OCI-LY3 (cell line): ENCODE measurements at regions not wholly inside any gene's neighbourhood (a gene's known extent, or its start where the extent isn't known, plus 50 kb on each side); places are given as distances from the start of the nearest gene placed in this dataset.
"Not testable (repeated sequence)": the region's sequence is repeated elsewhere in the genome, so short reads cannot be mapped to it uniquely, and the experiment has no call there.

Experiments
- H2AFZ ChIP-seq: fragments of 200-600, 300-600 bp; shearing (Covaris generic); 2 replicates; pipeline ENCODE4 v1.6.0; 2014; ENCODE audit warnings: antibody characterized with exemption, low read depth, low read length
- H3K27ac ChIP-seq: fragments of 200-600, 300-600 bp; sonication (generic); 2 replicates; pipeline ENCODE4 v1.5.1; 2014; ENCODE audit warnings: mild to moderate bottlenecking, low read length, moderate library complexity, mixed read lengths
- H3K27me3 ChIP-seq: fragments of 200-600, 300-600 bp; sonication (generic); 2 replicates; pipeline ENCODE4 v1.6.1; 2014; ENCODE audit warnings: low read depth, low read length, mixed read lengths
- H3K36me3 ChIP-seq: fragments of 200-600, 300-600 bp; sonication (generic); replicated peaks from 2 replicates; pipeline ENCODE3; 2014; ENCODE audit warnings: low read depth, low read length, mixed read lengths
- H3K4me1 ChIP-seq: fragments of 300-600, 200-600 bp; sonication (generic); 2 replicates; pipeline ENCODE4 v1.6.1; 2014; ENCODE audit warnings: low read length, mixed read lengths
- H3K4me2 ChIP-seq: fragments of 200-600, 300-600 bp; sonication (generic); 2 replicates; pipeline ENCODE4 v1.6.1; 2014; ENCODE audit warnings: low read length, mixed read lengths
- H3K4me3 ChIP-seq: fragments of 300-600, 200-600 bp; sonication (generic); 2 replicates; pipeline ENCODE4 v1.5.1; 2014; ENCODE audit warnings: antibody characterized with exemption, mild to moderate bottlenecking, low read length, moderate library complexity
- H3K79me2 ChIP-seq: fragments of 300-600, 200-600 bp; shearing (Covaris generic); 2 replicates; pipeline ENCODE4 v1.6.1; 2014; ENCODE audit warnings: mild to moderate bottlenecking, low read length, mixed read lengths
- H3K9ac ChIP-seq: fragments of 300-600, 200-600 bp; shearing (Covaris generic); 2 replicates; pipeline ENCODE4 v1.6.0; 2014; ENCODE audit warnings: mild to moderate bottlenecking, low read length, moderate library complexity
- H3K9me3 ChIP-seq: fragments of 200-600, 300-600 bp; shearing (Covaris generic); 2 replicates; pipeline ENCODE4 v1.6.1; 2014; ENCODE audit warnings: low read length, mixed read lengths; ENCODE audit not compliant: insufficient read depth
- H4K20me1 ChIP-seq: fragments of 200-600, 300-600 bp; sonication (generic); 2 replicates; pipeline ENCODE4 v1.6.1; 2016; ENCODE audit warnings: low read length, mixed read lengths; ENCODE audit not compliant: insufficient read depth
- EZH2phosphoT487 ChIP-seq: fragments of 200-600 bp; shearing (Covaris generic); IDR thresholded peaks from 2 replicates; pipeline ENCODE4 v1.6.1; 2018; ENCODE audit warnings: antibody characterized with exemption, mixed run types, low read depth
- TF ChIP-seq, protein P1 (sequence below): fragments of 200-600, 300-600 bp; sonication (generic); IDR thresholded peaks from 2 replicates; pipeline ENCODE4 v1.5.1; 2014; ENCODE audit warnings: antibody characterized with exemption, low read length, low read depth

DNA sequence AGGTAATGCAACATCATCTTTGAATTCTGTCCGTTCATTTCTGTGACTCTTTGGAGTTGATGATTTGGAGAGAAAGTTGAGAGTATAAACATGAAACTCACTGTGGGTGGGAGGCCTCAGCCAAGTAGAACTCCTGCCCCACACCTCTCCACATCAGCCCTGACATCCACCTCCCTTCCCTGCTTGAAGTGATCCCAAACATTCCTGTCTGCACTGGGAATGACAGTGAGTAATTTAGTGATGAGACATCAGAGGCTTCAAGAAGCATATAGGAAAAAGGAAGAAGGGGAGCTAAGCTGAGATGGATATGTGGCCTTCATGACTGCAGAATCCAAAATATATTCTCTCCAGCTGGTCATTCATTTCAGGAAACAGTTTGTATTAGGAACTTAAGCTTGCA lies 151.8 kb downstream of the SPATA18 start:
- Histone ChIP-seq H3K79me2 (no peaks in the 10 kb centered on the region), H3K4me3 (no peak overlapping the region), H3K9ac (no peak overlapping the region), H3K9me3 (no peaks in the 10 kb centered on the region), H3K4me2 (no peak overlapping the region), H3K4me1 (no peaks in the 10 kb centered on the region), H3K27ac (no peak overlapping the region), H2AFZ (no peak overlapping the region), H4K20me1 (no peaks in the 10 kb centered on the region), H3K27me3 (no peaks in the 10 kb centered on the region), H3K36me3 (no peaks in the 10 kb centered on the region)
- TF ChIP-seq, protein P1, sequence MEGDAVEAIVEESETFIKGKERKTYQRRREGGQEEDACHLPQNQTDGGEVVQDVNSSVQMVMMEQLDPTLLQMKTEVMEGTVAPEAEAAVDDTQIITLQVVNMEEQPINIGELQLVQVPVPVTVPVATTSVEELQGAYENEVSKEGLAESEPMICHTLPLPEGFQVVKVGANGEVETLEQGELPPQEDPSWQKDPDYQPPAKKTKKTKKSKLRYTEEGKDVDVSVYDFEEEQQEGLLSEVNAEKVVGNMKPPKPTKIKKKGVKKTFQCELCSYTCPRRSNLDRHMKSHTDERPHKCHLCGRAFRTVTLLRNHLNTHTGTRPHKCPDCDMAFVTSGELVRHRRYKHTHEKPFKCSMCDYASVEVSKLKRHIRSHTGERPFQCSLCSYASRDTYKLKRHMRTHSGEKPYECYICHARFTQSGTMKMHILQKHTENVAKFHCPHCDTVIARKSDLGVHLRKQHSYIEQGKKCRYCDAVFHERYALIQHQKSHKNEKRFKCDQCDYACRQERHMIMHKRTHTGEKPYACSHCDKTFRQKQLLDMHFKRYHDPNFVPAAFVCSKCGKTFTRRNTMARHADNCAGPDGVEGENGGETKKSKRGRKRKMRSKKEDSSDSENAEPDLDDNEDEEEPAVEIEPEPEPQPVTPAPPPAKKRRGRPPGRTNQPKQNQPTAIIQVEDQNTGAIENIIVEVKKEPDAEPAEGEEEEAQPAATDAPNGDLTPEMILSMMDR = no peak
- TF ChIP-seq EZH2phosphoT487 = no peak

DNA sequence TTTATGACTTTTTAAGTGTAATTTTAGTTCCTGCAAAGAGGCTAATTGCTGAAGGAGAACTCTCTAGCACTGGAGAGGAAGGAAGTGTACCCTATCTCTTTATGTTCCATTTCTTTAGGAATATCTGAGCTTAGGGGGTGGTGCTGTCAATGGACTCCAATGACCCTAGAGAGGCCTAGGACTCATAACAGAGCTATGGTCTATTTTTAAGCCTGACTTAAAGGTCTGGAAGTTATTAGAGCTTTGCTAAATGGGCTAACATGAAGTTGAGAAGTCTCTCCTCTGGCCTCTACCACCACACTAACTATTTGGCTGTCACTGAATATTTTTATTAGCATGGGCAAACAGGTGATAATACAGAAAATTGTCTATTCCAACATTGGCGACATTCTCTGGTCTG lies 152.2 kb downstream of the SPATA18 start:
- no peak overlapping the region for H2AFZ ChIP-seq
- H3K79me2 ChIP-seq = no peaks in the 10 kb centered on the region
- no peak overlapping the region for H3K9ac ChIP-seq
- H3K27me3 ChIP-seq = no peaks in the 10 kb centered on the region
- H3K4me1 ChIP-seq = no peaks in the 10 kb centered on the region
- TF ChIP-seq, protein P1 = no peak
- no peak for TF ChIP-seq EZH2phosphoT487
- H3K36me3 ChIP-seq = no peaks in the 10 kb centered on the region
- no peak overlapping the region for H3K4me3 ChIP-seq
- no peaks in the 10 kb centered on the region for H3K9me3 ChIP-seq
- H3K27ac ChIP-seq = no peak overlapping the region
- H4K20me1 ChIP-seq = no peaks in the 10 kb centered on the region
- no peak overlapping the region for H3K4me2 ChIP-seq

DNA sequence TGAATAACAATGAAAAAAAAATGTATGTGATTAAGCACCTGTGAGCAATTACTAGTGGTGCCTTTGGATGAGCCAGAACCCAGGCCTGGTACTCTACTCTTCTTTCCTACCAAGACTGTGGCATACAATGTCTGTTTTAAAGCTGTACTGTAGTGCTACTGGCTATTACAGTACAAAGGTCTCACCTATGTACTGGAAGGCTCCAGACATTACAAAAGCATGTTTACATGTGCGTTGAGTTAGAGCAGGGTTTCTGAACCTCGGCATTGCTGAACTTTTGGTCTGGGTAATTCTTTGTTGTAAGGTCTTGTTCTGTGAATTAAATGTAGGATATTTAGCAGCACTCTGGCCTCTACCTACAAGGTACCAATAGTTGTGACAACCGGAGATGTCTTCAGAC lies 153.8 kb downstream of the SPATA18 start:
- no peak overlapping the region for H3K27ac ChIP-seq
- no peaks in the 10 kb centered on the region for H3K4me1 ChIP-seq
- H3K36me3 ChIP-seq = no peaks in the 10 kb centered on the region
- no peaks in the 10 kb centered on the region for H3K9me3 ChIP-seq
- no peak overlapping the region for H3K9ac ChIP-seq
- H3K79me2 ChIP-seq = no peaks in the 10 kb centered on the region
- no peak overlapping the region for H3K4me3 ChIP-seq
- TF ChIP-seq EZH2phosphoT487 = no peak
- TF ChIP-seq, protein P1 = no peak
- no peak overlapping the region for H2AFZ ChIP-seq
- no peak overlapping the region for H3K4me2 ChIP-seq
- H3K27me3 ChIP-seq = no peaks in the 10 kb centered on the region
- H4K20me1 ChIP-seq = no peaks in the 10 kb centered on the region

DNA sequence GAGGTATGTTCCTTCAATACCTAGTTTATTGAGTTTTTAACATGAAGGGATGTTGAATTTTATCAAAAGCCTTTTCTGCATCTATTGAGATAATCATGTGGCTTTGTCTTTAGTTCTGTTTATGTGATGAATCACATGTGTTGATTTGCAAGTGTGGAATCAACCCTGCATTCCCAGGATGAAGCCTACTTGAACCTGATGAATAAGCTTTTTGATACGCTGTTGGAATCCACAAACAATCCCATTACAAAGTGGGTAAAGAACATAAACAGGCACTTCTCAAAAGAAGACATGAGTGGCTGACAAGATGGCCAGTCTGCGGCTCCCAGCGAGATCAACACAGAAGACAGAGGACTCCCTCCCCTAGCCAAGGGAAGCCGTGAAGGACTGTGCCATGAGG lies 156.0 kb downstream of the SPATA18 start:
- H3K9me3 ChIP-seq, H3K4me2 ChIP-seq, H4K20me1 ChIP-seq, H3K27me3 ChIP-seq, H2AFZ ChIP-seq, H3K79me2 ChIP-seq, H3K27ac ChIP-seq, H3K9ac ChIP-seq, H3K4me1 ChIP-seq, H3K36me3 ChIP-seq, H3K4me3 ChIP-seq: not testable (repeated sequence)

DNA sequence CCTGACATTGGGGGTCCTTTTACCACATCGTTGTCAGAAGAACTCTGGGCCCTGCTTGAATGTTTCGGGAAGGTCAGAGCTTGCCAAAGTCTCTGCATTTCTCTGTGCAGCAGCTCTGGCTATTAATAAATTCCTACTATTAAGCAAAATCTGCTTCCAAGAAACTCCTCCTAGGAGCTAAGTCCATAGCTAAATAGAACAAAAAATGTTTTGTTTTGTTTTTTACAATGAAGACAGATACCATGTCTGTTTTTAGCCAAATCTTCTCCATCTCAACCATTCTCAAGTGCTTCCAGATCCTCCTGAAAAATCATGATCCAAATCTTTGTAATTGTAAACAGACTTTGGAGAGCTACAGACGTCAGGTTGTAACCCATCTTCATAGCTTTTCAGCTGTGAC lies 161.6 kb downstream of the SPATA18 start:
- TF ChIP-seq, protein P1 = no peak
- no peak for TF ChIP-seq EZH2phosphoT487
- H3K4me3 ChIP-seq = no peak overlapping the region
- no peaks in the 10 kb centered on the region for H4K20me1 ChIP-seq
- H3K36me3 ChIP-seq = no peaks in the 10 kb centered on the region
- H3K4me1 ChIP-seq = no peaks in the 10 kb centered on the region
- no peaks in the 10 kb centered on the region for H3K79me2 ChIP-seq
- no peaks in the 10 kb centered on the region for H3K27me3 ChIP-seq
- no peak overlapping the region for H3K27ac ChIP-seq
- no peak overlapping the region for H3K9ac ChIP-seq
- no peaks in the 10 kb centered on the region for H3K9me3 ChIP-seq
- no peak overlapping the region for H2AFZ ChIP-seq
- no peak overlapping the region for H3K4me2 ChIP-seq
